ENCODE measurements at regions not wholly inside any gene's neighbourhood (a gene's known extent, or its start where the extent isn't known, plus 50 kb on each side); places are given as distances from the start of the nearest gene placed in this dataset.

DNA sequence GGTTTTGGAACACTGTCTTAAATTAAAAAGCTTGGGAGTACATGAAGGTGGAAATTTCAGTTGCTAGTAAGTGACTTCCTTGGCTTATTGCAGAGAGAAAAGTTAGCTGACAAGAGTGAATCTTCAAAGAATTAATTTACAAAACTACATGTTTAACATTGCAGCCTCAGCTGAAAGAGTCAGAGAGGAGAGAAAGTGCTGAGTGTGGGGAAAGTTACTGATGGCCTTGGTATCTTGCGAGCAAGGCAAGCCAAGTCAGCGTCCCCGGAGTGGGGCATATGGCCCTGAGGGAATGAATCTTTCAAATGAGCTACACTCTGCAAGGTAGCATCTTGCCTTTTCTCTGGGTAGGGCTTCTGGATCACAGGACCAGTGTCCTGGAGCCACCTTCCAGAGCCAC is 131.3 kb downstream of the LPIN1 start:
- TF ChIP-seq POLR2A (IDR thresholded peaks at IDR 0.05), result no peak
- TF ChIP-seq, protein P1, sequence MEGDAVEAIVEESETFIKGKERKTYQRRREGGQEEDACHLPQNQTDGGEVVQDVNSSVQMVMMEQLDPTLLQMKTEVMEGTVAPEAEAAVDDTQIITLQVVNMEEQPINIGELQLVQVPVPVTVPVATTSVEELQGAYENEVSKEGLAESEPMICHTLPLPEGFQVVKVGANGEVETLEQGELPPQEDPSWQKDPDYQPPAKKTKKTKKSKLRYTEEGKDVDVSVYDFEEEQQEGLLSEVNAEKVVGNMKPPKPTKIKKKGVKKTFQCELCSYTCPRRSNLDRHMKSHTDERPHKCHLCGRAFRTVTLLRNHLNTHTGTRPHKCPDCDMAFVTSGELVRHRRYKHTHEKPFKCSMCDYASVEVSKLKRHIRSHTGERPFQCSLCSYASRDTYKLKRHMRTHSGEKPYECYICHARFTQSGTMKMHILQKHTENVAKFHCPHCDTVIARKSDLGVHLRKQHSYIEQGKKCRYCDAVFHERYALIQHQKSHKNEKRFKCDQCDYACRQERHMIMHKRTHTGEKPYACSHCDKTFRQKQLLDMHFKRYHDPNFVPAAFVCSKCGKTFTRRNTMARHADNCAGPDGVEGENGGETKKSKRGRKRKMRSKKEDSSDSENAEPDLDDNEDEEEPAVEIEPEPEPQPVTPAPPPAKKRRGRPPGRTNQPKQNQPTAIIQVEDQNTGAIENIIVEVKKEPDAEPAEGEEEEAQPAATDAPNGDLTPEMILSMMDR (IDR thresholded peaks at IDR 0.05), result no peak

Measured in suprapubic skin (tissue), 3 donors.